GM19438 (cell line): ENCODE measurements at regions not wholly inside any gene's neighbourhood (a gene's known extent, or its start where the extent isn't known, plus 50 kb on each side); places are given as distances from the start of the nearest gene placed in this dataset.
A peak's percentile ranks its signal among the peaks of the same experiment; 100 is the strongest.

Source experiments
- ATAC-seq: cut with Tn5 transposase; IDR thresholded peaks from one replicate; pipeline ENCODE4 v1.9.1; 2021; ENCODE audit warnings: low read depth; ENCODE audit not compliant: unreplicated experiment

GRCh38 chr15:98403569-98403968, 244.8 kb upstream of the IGF1R start:
- no peak for ATAC-seq

GRCh38 chr15:98405013-98405412, 243.3 kb upstream of the IGF1R start:
- ATAC-seq: no peak

GRCh38 chr15:98408231-98408630, 240.1 kb upstream of the IGF1R start:
- ATAC-seq: no peak

- ATAC-seq: no peak
Observed at GRCh38 chr15:98410328-98410727, 238.0 kb upstream of the IGF1R start.

GRCh38 chr15:98412852-98413251, 235.5 kb upstream of the IGF1R start:
- no peak for ATAC-seq

GRCh38 chr15:98413933-98414546, 234.3 kb upstream of the IGF1R start:
- ATAC-seq: no peak

- no peak for ATAC-seq
Observed at GRCh38 chr15:98416222-98416855, 232.0 kb upstream of the IGF1R start.

GRCh38 chr15:98417346-98417745, 231.0 kb upstream of the IGF1R start:
- ATAC-seq: no peak

- no peak for ATAC-seq
Observed at GRCh38 chr15:98418122-98418521, 230.2 kb upstream of the IGF1R start.

GRCh38 chr15:98419173-98419780, 229.1 kb upstream of the IGF1R start:
- no peak for ATAC-seq

- no peak for ATAC-seq
Observed at GRCh38 chr15:98420837-98421236, 227.5 kb upstream of the IGF1R start.

- ATAC-seq: peak; percentile 88
Observed at GRCh38 chr15:98421419-98422129, 226.8 kb upstream of the IGF1R start.

- ATAC-seq: no peak
Observed at GRCh38 chr15:98422130-98422478, 226.2 kb upstream of the IGF1R start.

- no peak for ATAC-seq
Observed at GRCh38 chr15:98425173-98425572, 223.2 kb upstream of the IGF1R start.

GRCh38 chr15:98427321-98427720, 221.0 kb upstream of the IGF1R start:
- no peak for ATAC-seq

- peak; percentile 91 for ATAC-seq
Observed at GRCh38 chr15:98428253-98428989, 219.9 kb upstream of the IGF1R start.

- ATAC-seq: no peak
Observed at GRCh38 chr15:98431171-98431570, 217.2 kb upstream of the IGF1R start.

- no peak for ATAC-seq
Observed at GRCh38 chr15:98433346-98433745, 215.0 kb upstream of the IGF1R start.

GRCh38 chr15:98433856-98434255, 214.5 kb upstream of the IGF1R start:
- ATAC-seq: no peak

GRCh38 chr15:98437752-98438151, 210.6 kb upstream of the IGF1R start:
- no peak for ATAC-seq

GRCh38 chr15:98438326-98438725, 210.0 kb upstream of the IGF1R start:
- ATAC-seq: no peak
